Right renal cortex interstitium (tissue), 3 donors: ENCODE measurements at regions not wholly inside any gene's neighbourhood (a gene's known extent, or its start where the extent isn't known, plus 50 kb on each side); places are given as distances from the start of the nearest gene placed in this dataset.

Experiments
- DNase-seq, 3 donors: peaks; one replicate each; pipeline ENCODE4 v3.0.0-alpha.2; 2013; ENCODE audit warnings: low read depth in 3 of 3, low spot score in 2 of 3

DNA sequence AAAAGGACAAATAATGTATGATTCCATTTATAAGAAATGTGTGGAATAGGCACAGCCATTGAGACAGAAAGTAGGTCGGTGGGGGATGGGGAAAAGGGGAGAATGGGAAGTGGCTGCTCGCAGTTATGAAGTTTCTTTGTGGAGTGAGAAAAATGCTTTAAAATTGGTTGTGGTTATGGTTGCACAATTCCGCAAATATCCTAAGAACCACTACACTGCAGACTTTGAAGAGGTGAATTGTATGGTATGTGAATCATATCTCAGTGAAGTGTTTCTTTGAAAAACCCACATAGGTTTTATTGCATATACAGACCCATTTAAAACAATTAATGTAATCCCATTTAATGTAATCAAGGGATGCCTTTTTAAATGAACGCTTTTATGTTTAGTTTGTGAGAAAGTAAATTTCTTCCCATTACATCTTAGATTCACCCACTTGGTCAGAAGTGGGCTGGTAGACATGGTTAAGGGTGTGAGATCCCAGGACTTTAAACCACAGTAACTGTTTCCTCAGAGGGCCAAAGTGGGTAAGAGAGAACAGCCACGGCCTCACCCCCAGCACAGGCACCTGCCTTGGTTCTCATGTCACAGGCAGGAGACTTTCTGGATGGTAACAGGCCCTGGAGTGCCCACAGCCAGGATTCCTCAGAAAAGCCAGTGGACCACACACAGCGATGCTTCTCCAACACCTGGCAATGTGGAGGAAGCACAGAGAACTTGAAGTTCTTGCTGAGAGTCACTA is 119.3 kb upstream of the GJB6 start:
- no peak for DNase-seq

GRCh38 chr13:20350819-20351218 is 118.7 kb upstream of the GJB6 start:
- no peak for DNase-seq

DNA sequence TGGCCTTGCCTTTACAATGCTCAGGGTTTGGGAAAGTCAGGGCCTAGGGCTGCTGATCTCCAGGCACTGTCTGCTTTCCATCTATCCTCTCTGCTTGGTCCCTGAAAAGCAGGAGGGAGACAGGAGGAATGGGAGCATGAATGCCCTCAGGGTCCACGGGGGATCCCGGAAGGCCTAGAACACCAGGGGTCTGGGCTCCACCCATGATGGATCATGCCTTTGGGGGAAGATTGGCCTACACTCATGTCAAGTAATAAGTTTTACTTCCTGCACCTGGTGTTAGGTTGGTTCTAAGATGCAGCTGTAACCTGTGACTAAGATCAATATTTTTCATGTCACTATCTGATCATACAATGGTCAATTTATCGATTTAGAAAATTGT is 118.3 kb upstream of the GJB6 start:
- DNase-seq = no peak

GRCh38 chr13:20349564-20350381 is 117.7 kb upstream of the GJB6 start:
- DNase-seq = no peak

- no peak for DNase-seq
Observed at GRCh38 chr13:20348645-20349408, 116.7 kb upstream of the GJB6 start.

GRCh38 chr13:20348018-20348417 is 115.9 kb upstream of the GJB6 start:
- DNase-seq = no peak

DNA sequence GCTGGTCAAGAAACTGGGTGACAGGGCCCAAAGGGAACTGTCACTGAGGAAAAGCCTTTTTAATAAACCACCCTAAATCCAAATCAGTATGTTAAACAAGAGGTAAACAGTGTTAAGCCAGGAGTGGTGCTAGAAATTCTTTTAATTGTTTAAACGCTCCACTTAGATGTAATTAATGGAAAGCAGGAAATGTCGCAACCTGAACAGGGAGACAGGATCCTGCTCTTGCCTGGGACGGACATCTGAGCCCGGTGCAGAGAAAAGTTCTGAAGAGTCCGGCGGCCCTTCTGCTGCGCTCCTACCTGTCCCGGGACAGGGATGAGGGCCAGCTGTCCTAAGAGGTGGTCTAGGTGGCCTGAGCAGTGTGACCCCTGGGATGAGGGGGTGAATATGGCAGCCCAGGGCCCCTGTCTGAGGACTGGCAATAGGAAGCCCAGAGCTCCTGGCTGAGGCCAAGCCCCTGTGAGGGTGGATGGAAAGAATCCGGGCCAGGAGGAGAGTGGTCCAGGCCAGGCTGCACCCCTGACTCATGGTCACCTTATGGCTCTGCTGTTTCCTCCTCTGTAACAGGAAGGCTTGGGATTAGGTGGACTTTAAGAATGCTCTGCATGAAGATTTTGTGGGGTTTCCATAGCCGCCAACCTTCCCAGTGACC is 112.8 kb upstream of the GJB6 start:
- no peak for DNase-seq

GRCh38 chr13:20342311-20342710 is 110.2 kb upstream of the GJB6 start:
- no peak for DNase-seq

GRCh38 chr13:20340759-20341171 is 108.6 kb upstream of the GJB6 start:
- no peak for DNase-seq

GRCh38 chr13:20340136-20340758 is 108.1 kb upstream of the GJB6 start:
- DNase-seq = no peak

GRCh38 chr13:20337884-20338551 is 105.9 kb upstream of the GJB6 start:
- no peak for DNase-seq

- DNase-seq = no peak
Observed at GRCh38 chr13:20336761-20337160, 104.6 kb upstream of the GJB6 start.

DNA sequence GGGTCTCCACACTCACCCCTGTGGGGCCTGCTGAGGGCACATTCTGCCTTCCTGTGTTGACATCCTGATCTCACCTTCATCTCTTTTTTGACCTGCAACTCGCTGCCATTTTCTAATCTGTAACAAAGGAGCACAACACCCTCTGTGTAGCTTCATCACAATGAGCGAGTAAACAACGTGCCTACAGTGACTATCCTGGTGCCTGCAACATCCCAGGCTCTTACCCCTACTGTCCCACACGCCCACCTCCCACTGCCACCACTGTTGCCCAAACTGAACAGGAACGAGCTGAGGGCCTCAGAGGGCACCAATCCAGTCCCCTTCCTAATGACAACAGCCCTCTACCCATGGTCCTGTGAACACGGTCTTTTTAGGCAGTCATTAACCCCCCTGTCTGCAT is 102.2 kb upstream of the GJB6 start:
- no peak for DNase-seq

DNA sequence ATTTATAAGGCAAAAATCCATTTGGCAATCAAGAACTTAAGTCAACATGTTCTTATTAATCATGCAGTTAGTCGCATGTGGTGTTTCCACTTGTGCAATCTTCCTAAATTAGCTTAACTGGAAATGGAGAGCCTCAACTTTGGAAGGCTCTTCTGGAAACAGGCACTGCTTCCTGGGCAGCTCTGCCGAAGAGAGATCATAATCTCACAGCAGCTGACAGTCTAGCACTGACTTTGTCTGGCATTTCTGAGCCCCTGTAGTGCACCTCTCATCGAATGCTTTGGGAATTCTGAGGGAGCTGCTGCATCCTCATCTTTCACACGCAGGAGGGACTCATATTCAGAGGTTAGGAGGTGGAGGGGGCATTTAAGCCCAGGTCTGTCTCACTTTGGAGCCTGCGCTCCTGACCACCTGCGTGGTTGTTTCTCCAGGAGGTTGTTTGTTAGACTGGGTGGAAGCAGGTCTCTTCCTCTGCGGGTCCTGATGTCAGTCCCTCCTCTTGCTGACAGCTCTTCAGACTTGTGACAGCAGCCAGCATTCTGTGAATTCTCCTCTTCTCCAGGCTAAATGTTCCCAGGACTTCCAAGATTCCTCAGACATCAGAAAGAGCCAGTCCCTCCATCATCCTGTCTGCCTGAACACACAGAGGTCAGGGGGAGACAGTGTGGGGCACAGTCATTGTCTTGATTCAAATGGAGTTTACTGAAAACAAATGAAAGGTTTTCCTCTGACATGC is 100.4 kb upstream of the GJB6 start:
- DNase-seq = no peak

GRCh38 chr13:20331949-20332348 is 99.8 kb upstream of the GJB6 start:
- DNase-seq = no peak

DNA sequence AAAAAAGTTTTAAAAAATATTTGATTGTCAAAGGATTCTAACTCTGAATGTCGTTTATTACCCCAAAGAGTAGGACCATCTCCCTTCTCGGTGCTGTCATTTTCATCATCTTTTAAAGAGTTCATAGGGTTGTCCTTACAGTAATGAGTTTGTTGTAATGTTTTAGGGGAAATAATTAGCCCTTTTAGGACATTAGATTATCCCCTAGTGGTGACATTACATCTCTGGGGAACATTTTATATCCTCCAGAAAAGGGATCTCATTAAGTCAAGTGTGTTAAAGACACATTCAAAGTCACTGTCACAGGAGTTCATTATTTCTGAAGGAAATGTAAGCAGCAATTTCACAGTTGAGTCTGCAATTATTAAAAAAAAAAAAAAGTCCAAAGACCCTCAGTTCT is 99.3 kb upstream of the GJB6 start:
- no peak for DNase-seq

DNA sequence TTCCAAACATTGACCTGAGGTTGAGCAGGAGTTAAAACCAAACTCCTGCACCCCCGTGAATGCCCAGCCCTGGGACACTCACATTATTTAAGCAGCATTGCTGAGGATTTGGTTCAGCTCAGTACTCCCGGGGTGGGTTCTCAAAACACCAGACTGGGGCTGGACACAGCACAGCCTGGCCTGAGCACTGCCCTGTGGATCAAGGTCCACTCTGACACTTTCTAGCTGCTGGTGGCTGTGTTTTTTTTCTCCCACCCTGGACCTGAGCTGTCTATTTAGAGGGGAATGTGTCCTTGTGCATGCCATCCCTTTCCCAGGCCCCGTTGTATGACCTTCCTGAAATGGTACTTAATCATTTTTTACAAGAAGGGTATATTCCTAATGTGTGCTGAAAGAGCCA is 94.7 kb upstream of the GJB6 start:
- DNase-seq = no peak

- DNase-seq = no peak
Observed at GRCh38 chr13:20326276-20326675, 94.2 kb upstream of the GJB6 start.

- DNase-seq = no peak
Observed at GRCh38 chr13:20320885-20321284, 88.8 kb upstream of the GJB6 start.
